K562 (cell line): ENCODE measurements at regions not wholly inside any gene's neighbourhood (a gene's known extent, or its start where the extent isn't known, plus 50 kb on each side); places are given as distances from the start of the nearest gene placed in this dataset.

Experiments used
- ATAC-seq: fragments of 200-7000 bp; cut with Tn5 transposase; 3 replicates; pipeline ENCODE4 v1.9.1; 2020; ENCODE audit warnings: moderate library complexity
- BruUV-seq: library from RNA; stranded (reverse); fragments of 400-500 nt; replicated peaks from 2 replicates; lab custom pipeline; 2021; lab: Mats Ljungman, UMichigan
- CTCF ChIA-PET: fragments of 300-600 bp; formaldehyde crosslinking; extraction: SDS; loops from one replicate; lab custom pipeline; 2021; ENCODE audit warnings: low intra/inter-chr PET ratio; lab: Yijun Ruan, JAX
- POLR2A ChIA-PET: fragments of 300-600, 350-650 bp; sonication (Branson Sonifier 250); formaldehyde crosslinking; extraction: SDS; loops from one replicate; lab custom pipeline; 2021; ENCODE audit warnings: antibody characterized with exemption, inconsistent platforms; lab: Yijun Ruan, JAX
- DNase-seq, 4 experiments: peaks; one replicate each; pipeline versions ENCODE4 v3.0.0 to v3.0.0-alpha.2; 2011 to 2018; ENCODE audit warnings: low spot score in 3 of 4, mixed read lengths in 3 of 4; ENCODE audit errors: extremely low read depth in 1 of 4
- FAIRE-seq: peaks from 2 replicates; lab custom pipeline; 2011; peaks lifted over from hg19 to GRCh38; lab: Jason Lieb, UNC
- H2AFZ ChIP-seq: 2 replicates; pipeline ENCODE4 v1.6.0; 2011; ENCODE audit warnings: low read depth, low read length, control low read depth, inconsistent platforms
- H3K27ac ChIP-seq: fragments of 200-600 bp; 3 replicates; pipeline ENCODE4 v1.8.0; 2011; ENCODE audit warnings: low read depth, mild to moderate bottlenecking, control low read depth, inconsistent platforms, low read length, moderate library complexity, mixed read lengths; ENCODE audit errors: extremely low read depth
- H3K27me3 ChIP-seq, 2 experiments: fragments of 300-600 bp in 1 of 2; 2 replicates in 1 of 2; 3 replicates in 1 of 2; pipeline versions ENCODE4 v1.6.0 to v1.8.0; 2011; ENCODE audit warnings: inconsistent platforms in 2 of 2, low read length in 2 of 2, mild to moderate bottlenecking in 1 of 2, mixed read lengths in 1 of 2, moderate library complexity in 1 of 2; ENCODE audit not compliant: control insufficient read depth in 2 of 2, insufficient read depth in 2 of 2
- H3K36me3 ChIP-seq: fragments of 300-600 bp; 3 replicates; pipeline ENCODE4 v1.8.0; 2011; ENCODE audit warnings: mild to moderate bottlenecking, low read length, inconsistent platforms; ENCODE audit not compliant: control insufficient read depth, insufficient read depth
- H3K4me1 ChIP-seq, 2 experiments: fragments of 200-600 bp in 1 of 2; replicated peaks in 1 of 2; 2 replicates in 1 of 2; 3 replicates in 1 of 2; pipeline versions ENCODE4 v1.5.1 to v1.8.0; 2011; ENCODE audit warnings: inconsistent platforms in 2 of 2, low read length in 2 of 2, mild to moderate bottlenecking in 1 of 2, mixed read lengths in 1 of 2, moderate library complexity in 1 of 2; ENCODE audit not compliant: control insufficient read depth in 2 of 2, insufficient read depth in 2 of 2
- H3K4me2 ChIP-seq: 2 replicates; pipeline ENCODE4 v1.6.1; 2011; ENCODE audit warnings: low read length, control low read depth, inconsistent platforms, mixed read lengths; ENCODE audit not compliant: insufficient read depth
- H3K4me3 ChIP-seq: fragments of 200-600 bp; sonication (generic), shearing (Covaris generic); 2 replicates; pipeline ENCODE4 v1.5.1; 2016; ENCODE audit warnings: control low read depth, inconsistent platforms
- H3K79me2 ChIP-seq: fragments of 200-600 bp; 3 replicates; pipeline ENCODE4 v1.8.0; 2011; ENCODE audit warnings: low read length, inconsistent platforms; ENCODE audit not compliant: control insufficient read depth, insufficient read depth
- H3K9ac ChIP-seq, 2 experiments: 2 replicates each; pipeline versions ENCODE4 v1.6.0 to v1.6.1; 2011; ENCODE audit warnings: low read depth in 2 of 2, low read length in 2 of 2, control low read depth in 1 of 2, inconsistent platforms in 1 of 2, mild to moderate bottlenecking in 1 of 2, mixed read lengths in 1 of 2; ENCODE audit not compliant: insufficient read depth in 1 of 2
- H3K9me1 ChIP-seq: one replicate; pipeline ENCODE4 v1.6.0; 2011; ENCODE audit warnings: inconsistent platforms, mild to moderate bottlenecking, low read length, moderate library complexity; ENCODE audit not compliant: control insufficient read depth, insufficient read depth
- H3K9me3 ChIP-seq: replicated peaks from 2 replicates; pipeline ENCODE4 v1.5.1; 2011; ENCODE audit warnings: low read depth, low read length, inconsistent platforms; ENCODE audit not compliant: control insufficient read depth, insufficient read depth
- H4K20me1 ChIP-seq: replicated peaks from 2 replicates; pipeline ENCODE4 v1.6.1; 2011; ENCODE audit warnings: low read length, inconsistent platforms, mixed read lengths; ENCODE audit not compliant: control insufficient read depth, insufficient read depth
- ARID4B ChIP-seq: sonication (generic); formaldehyde crosslinking; IDR thresholded peaks from 2 replicates; pipeline ENCODE4 v1.8.0; 2022; ENCODE audit warnings: mild to moderate bottlenecking, missing genetic modification reagents
- ASH1L ChIP-seq: fragments of 450-650 bp; IDR thresholded peaks from 2 replicates; pipeline ENCODE4 v1.6.1; 2018; ENCODE audit warnings: borderline replicate concordance, mild to moderate bottlenecking, low read depth; ENCODE audit not compliant: partially characterized antibody
- BCLAF1 ChIP-seq, 2 experiments: fragments of 450-650 bp in 1 of 2; IDR thresholded peaks; 2 replicates each; pipeline ENCODE4 v1.6.1; 2011 to 2017; ENCODE audit warnings: low read depth in 2 of 2, antibody characterized with exemption in 1 of 2, borderline replicate concordance in 1 of 2, low read length in 1 of 2, mild to moderate bottlenecking in 1 of 2, mixed read lengths in 1 of 2; ENCODE audit not compliant: control insufficient read depth in 1 of 2
- E2F3 ChIP-seq: fragments of 250-450 bp; sonication (Bioruptor Pico); IDR thresholded peaks from 2 replicates; pipeline ENCODE4 v1.4.0; 2020; ENCODE audit warnings: mild to moderate bottlenecking
- ELF4 ChIP-seq: fragments of 450-650 bp; formaldehyde crosslinking; IDR thresholded peaks from 2 replicates; pipeline ENCODE4 v1.4.0; 2022; ENCODE audit warnings: missing genetic modification characterization
- HDGF ChIP-seq: fragments of 450-650 bp; IDR thresholded peaks from 2 replicates; pipeline ENCODE4 v1.6.1; 2016
- SNRNP70 ChIP-seq: fragments of 200-400 bp; formaldehyde crosslinking; optimal IDR thresholded peaks from 2 replicates; pipeline ENCODE3; 2017; ENCODE audit warnings: low read depth, low read length
- ZBTB43 ChIP-seq: sonication (generic); formaldehyde crosslinking; IDR thresholded peaks from 2 replicates; pipeline ENCODE4 v1.8.0; 2023; ENCODE audit warnings: mild to moderate bottlenecking, missing genetic modification reagents
- ZFP91 ChIP-seq: sonication (generic); formaldehyde crosslinking; IDR thresholded peaks from 2 replicates; pipeline ENCODE4 v1.8.0; 2022; ENCODE audit warnings: mild to moderate bottlenecking, missing genetic modification reagents
- ZNF408 ChIP-seq: fragments of 250-450 bp; sonication (Bioruptor Pico); IDR thresholded peaks from 2 replicates; pipeline ENCODE4 v1.4.0; 2020; ENCODE audit warnings: low read depth, mild to moderate bottlenecking, moderate library complexity
- in situ Hi-C: fragments of 300-500 bp; cut with MboI; formaldehyde crosslinking; loops from 4 replicates; pipeline ENCODE4 v1.15.0; 2018; ENCODE audit warnings: inconsistent platforms, mixed read lengths
- intact Hi-C: fragments of 100-400 bp; cut with micrococcal nuclease; formaldehyde crosslinking; loops from 2 replicates; pipeline ENCODE4 v1.14.2; 2022

- TF ChIP-seq BCLAF1 (IDR thresholded peaks at IDR 0.05; ENCODE audit: borderline replicate concordance in 1 of 2, control insufficient read depth in 1 of 2, low read depth in 2 of 2, low read length in 1 of 2), result no peak
- TF ChIP-seq E2F3, result no peak
- no peak for TF ChIP-seq ZNF408 (CRISPR knock-in tag)
- TF ChIP-seq SNRNP70, result no peak
- TF ChIP-seq, all 486 proteins: peak for 0
These were observed 145.3 kb downstream of the ZNF518B start (continued) for GRCh38 chr4:10311939-10312338.

- intact Hi-C loops (no loop called here), in situ Hi-C loops (no loop called here)
- H3K27ac ChIP-seq, result no peak overlapping the region
- no peak for DNase-seq
- ATAC-seq, result no peak
- no peaks in the 10 kb centered on the region for H3K9me1 ChIP-seq
- H3K4me3 ChIP-seq, result no peak overlapping the region
- H4K20me1 ChIP-seq, result no peaks in the 10 kb centered on the region
- BruUV-seq, result no TSS peak
- H3K9ac ChIP-seq, result no peak overlapping the region
- no peak overlapping the region for H2AFZ ChIP-seq
- ChIA-PET POLR2A (no interaction called here), CTCF (no interaction called here)
- no peak overlapping the region for H3K4me2 ChIP-seq
- peaks cover 0 to 6% of the 10 kb centered on the region in 2 experiments; a peak in 3 of 5 replicates for H3K4me1 ChIP-seq
- no peaks in the 10 kb centered on the region for H3K79me2 ChIP-seq
- no peaks in the 10 kb centered on the region for H3K36me3 ChIP-seq
- H3K27me3 ChIP-seq, result no peaks in the 10 kb centered on the region
- FAIRE-seq, result no peak
- no peaks in the 10 kb centered on the region for H3K9me3 ChIP-seq
- no peak for TF ChIP-seq ZBTB43 (CRISPR knock-in tag)
- TF ChIP-seq ZFP91 (CRISPR knock-in tag), result no peak
- no peak for TF ChIP-seq ARID4B (CRISPR knock-in tag)
- TF ChIP-seq ELF4 (CRISPR knock-in tag), result no peak
- no peak for TF ChIP-seq HDGF
- no peak for TF ChIP-seq ASH1L
These were observed 151.4 kb downstream of the ZNF518B start for GRCh38 chr4:10305816-10306215.
